ENCODE measurements at regions not wholly inside any gene's neighbourhood (a gene's known extent, or its start where the extent isn't known, plus 50 kb on each side); places are given as distances from the start of the nearest gene placed in this dataset.

DNA sequence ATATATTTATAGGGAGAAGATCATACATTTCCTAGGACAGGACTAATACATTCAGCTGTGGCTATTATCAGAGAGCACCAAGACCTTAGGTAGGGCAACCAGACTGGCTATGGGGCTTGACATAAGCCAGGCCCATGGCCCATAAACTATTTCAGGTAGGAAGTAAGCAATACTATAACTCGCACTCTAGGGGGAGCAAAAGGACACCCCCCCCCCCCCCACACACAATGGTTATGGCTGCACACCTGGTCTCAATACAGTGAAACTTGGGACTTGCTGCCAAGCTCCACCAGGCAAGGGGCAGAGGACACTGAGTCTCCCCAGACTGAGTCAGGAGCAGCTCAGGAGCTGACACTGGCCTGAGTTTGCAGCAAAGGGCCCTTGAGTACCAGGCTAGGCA lies 348.9 kb upstream of the ASIC2 start:
- Mint-ChIP-seq H3K27ac (no peak overlapping the region), H3K4me1 (peaks cover 8 to 9% of the 10 kb centered on the region in 2 donors), H3K4me3 (no peak overlapping the region), H3K27me3 (ENCODE audit: low read depth in 3 of 3) (peaks cover 2 to 16% (median 5%) of the 10 kb centered on the region in 3 donors), H3K9me3 (peaks cover 0 to 3% (median 0%) of the 10 kb centered on the region in 6 donors), H3K36me3 (no peaks in the 10 kb centered on the region)
- no peak for DNase-seq

GRCh38 chr17:33647956-33648355 lies 354.9 kb upstream of the ASIC2 start:
- DNase-seq = no peak
- Mint-ChIP-seq H3K27me3 (ENCODE audit: low read depth in 3 of 3) (peaks cover 2 to 9% (median 7%) of the 10 kb centered on the region in 3 donors), H3K27ac (no peak overlapping the region), H3K4me3 (no peak overlapping the region), H3K4me1 (no peaks in the 10 kb centered on the region), H3K36me3 (no peaks in the 10 kb centered on the region), H3K9me3 (no peaks in the 10 kb centered on the region)

GRCh38 chr17:33650304-33650703 lies 357.2 kb upstream of the ASIC2 start:
- no peaks in the 10 kb centered on the region for H3K36me3 Mint-ChIP-seq
- no peaks in the 10 kb centered on the region for H3K9me3 Mint-ChIP-seq
- H3K4me1 Mint-ChIP-seq = no peaks in the 10 kb centered on the region
- H3K27me3 Mint-ChIP-seq (ENCODE audit: low read depth in 3 of 3) = peaks cover 3 to 8% (median 4%) of the 10 kb centered on the region in 3 donors
- no peak overlapping the region for H3K4me3 Mint-ChIP-seq
- no peak for DNase-seq
- H3K27ac Mint-ChIP-seq = no peak overlapping the region

- no peak for DNase-seq
- Mint-ChIP-seq H3K4me1 (no peaks in the 10 kb centered on the region), H3K27me3 (ENCODE audit: low read depth in 3 of 3) (peaks cover 2 to 6% (median 4%) of the 10 kb centered on the region in 3 donors), H3K36me3 (no peaks in the 10 kb centered on the region), H3K4me3 (no peak overlapping the region), H3K9me3 (no peaks in the 10 kb centered on the region), H3K27ac (no peak overlapping the region)
Observed at GRCh38 chr17:33651686-33652085, 358.6 kb upstream of the ASIC2 start.

GRCh38 chr17:33652731-33653398 lies 359.8 kb upstream of the ASIC2 start:
- no peak for DNase-seq
- Mint-ChIP-seq H3K36me3 (no peaks in the 10 kb centered on the region), H3K9me3 (no peaks in the 10 kb centered on the region), H3K27me3 (ENCODE audit: low read depth in 3 of 3) (peaks cover 2 to 6% (median 4%) of the 10 kb centered on the region in 3 donors), H3K4me3 (no peak overlapping the region), H3K4me1 (no peaks in the 10 kb centered on the region), H3K27ac (no peak overlapping the region)

DNA sequence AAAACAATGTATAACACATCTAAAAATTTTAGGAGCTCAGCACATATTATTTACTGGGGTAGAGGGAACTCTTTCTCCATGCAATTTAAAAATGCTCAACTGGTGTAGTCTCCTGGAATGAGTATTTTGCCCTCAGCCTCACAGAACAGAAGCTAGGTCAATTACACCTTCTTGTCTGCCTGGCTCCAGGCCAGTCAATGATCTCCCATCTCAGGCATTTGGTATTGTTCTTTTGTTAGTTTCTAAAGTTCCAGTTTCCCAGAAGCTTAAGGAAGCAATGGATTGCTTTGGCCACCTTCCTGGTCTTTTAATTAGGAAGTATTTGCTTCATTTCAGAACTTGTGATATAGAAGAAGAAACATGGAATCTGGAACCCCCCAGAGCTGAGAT lies 360.3 kb upstream of the ASIC2 start:
- Mint-ChIP-seq H3K9me3 (no peaks in the 10 kb centered on the region), H3K4me1 (no peaks in the 10 kb centered on the region), H3K36me3 (no peaks in the 10 kb centered on the region), H3K4me3 (no peak overlapping the region), H3K27ac (no peak overlapping the region), H3K27me3 (ENCODE audit: low read depth in 3 of 3) (peaks cover 4 to 6% (median 6%) of the 10 kb centered on the region in 3 donors)
- no peak for DNase-seq

- no peak for DNase-seq
- Mint-ChIP-seq H3K4me1 (no peaks in the 10 kb centered on the region), H3K4me3 (no peak overlapping the region), H3K9me3 (peaks cover 0 to 1% (median 0%) of the 10 kb centered on the region in 6 donors), H3K27ac (no peak overlapping the region), H3K27me3 (ENCODE audit: low read depth in 3 of 3) (peaks cover 1 to 9% (median 5%) of the 10 kb centered on the region in 3 donors), H3K36me3 (no peaks in the 10 kb centered on the region)
Observed at GRCh38 chr17:33657181-33657580, 364.1 kb upstream of the ASIC2 start.

GRCh38 chr17:33661975-33662374 lies 368.9 kb upstream of the ASIC2 start:
- no peak overlapping the region for H3K27ac Mint-ChIP-seq
- H3K9me3 Mint-ChIP-seq = peaks cover 0 to 3% (median 0%) of the 10 kb centered on the region in 6 donors
- H3K27me3 Mint-ChIP-seq (ENCODE audit: low read depth in 3 of 3) = peaks cover 1 to 8% (median 7%) of the 10 kb centered on the region in 3 donors
- no peak overlapping the region for H3K4me3 Mint-ChIP-seq
- no peaks in the 10 kb centered on the region for H3K4me1 Mint-ChIP-seq
- DNase-seq = no peak
- H3K36me3 Mint-ChIP-seq = no peaks in the 10 kb centered on the region

DNA sequence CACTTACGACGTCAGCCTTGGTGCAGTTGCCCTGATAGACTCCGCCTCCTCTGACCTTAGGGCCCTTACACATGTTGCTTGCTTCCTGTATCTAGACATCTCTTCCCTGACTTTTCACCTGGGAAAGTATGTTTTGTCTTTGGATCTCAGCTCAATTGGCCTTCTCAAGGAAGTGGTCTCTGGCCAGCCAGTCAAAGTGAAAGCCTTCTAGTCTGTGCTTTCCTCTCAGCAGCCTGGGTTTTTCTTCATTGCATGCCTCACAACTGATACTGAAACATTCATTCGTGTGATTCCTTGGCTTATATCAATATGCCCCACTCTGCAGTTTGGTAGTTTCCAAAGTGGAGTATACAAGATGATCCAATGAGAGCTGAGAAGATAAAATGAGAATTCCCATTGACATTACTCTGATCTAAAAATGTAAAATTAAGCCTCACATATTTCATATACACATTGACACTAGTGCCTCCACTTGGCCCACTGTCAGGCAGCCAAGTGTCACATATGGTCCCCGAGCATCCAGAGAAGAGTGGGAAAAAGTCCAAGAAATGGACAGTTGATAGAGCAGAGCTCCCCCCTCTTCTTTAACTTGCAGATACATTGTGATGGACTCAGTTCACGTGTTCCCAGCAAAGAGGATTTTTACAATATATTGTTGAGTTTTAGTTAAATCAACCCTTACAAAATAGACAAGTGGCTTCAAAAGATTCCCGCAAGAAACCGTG lies 371.2 kb upstream of the ASIC2 start:
- Mint-ChIP-seq H3K27ac (no peak overlapping the region), H3K4me3 (no peak overlapping the region), H3K27me3 (ENCODE audit: low read depth in 3 of 3) (peaks cover 0 to 8% (median 3%) of the 10 kb centered on the region in 3 donors), H3K9me3 (peaks cover 0 to 3% (median 0%) of the 10 kb centered on the region in 6 donors), H3K4me1 (peaks cover 0 to 1% of the 10 kb centered on the region in 2 donors), H3K36me3 (no peaks in the 10 kb centered on the region)
- no peak for DNase-seq

DNA sequence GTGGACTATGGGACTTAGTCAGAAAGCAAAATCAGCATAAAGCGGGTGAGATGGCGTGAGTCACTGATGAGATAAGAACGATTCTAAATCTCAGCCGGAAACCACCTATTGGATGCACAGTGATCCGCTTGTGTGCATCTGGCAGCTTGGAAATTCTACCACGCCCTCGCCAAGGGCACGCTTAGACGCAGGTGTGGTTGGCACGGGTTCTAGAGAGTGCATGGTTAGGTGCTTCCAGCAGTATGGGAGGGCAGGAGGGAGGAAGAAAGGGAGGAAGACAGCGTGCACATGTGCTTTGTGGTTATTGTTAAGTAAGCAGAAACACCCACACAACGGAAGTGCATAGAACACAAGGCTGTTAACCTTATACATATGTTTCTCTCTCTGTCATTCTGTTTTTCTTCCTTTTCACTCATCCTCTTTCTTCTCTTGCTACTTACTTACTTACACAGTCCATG lies 374.0 kb upstream of the ASIC2 start:
- H3K4me3 Mint-ChIP-seq = peak overlapping the region in 1 of 5 donors; percentile 63

GRCh38 chr17:33667671-33668070 lies 374.6 kb upstream of the ASIC2 start:
- Mint-ChIP-seq H3K9me3 (peaks cover 0 to 4% (median 0%) of the 10 kb centered on the region in 6 donors), H3K27ac (no peak overlapping the region), H3K4me3 (no peak overlapping the region), H3K27me3 (ENCODE audit: low read depth in 3 of 3) (peaks cover 0 to 14% (median 2%) of the 10 kb centered on the region in 3 donors), H3K4me1 (peaks cover 0 to 1% of the 10 kb centered on the region in 2 donors), H3K36me3 (no peaks in the 10 kb centered on the region)
- no peak for DNase-seq

More for the DNA sequence above, 374.0 kb upstream of the ASIC2 start:
- Mint-ChIP-seq H3K4me1 (peaks cover 0 to 1% of the 10 kb centered on the region in 2 donors), H3K27ac (no peak overlapping the region), H3K27me3 (ENCODE audit: low read depth in 3 of 3) (peaks cover 0 to 14% (median 2%) of the 10 kb centered on the region in 3 donors), H3K36me3 (no peaks in the 10 kb centered on the region), H3K9me3 (peaks cover 0 to 4% (median 0%) of the 10 kb centered on the region in 6 donors)
- no peak for DNase-seq

GRCh38 chr17:33668516-33668915 lies 375.4 kb upstream of the ASIC2 start:
- H3K27me3 Mint-ChIP-seq (ENCODE audit: low read depth in 3 of 3) = peaks cover 2 to 10% (median 2%) of the 10 kb centered on the region in 3 donors
- DNase-seq = no peak
- no peak overlapping the region for H3K4me3 Mint-ChIP-seq
- H3K27ac Mint-ChIP-seq = no peak overlapping the region
- peaks cover 0 to 4% (median 0%) of the 10 kb centered on the region in 6 donors for H3K9me3 Mint-ChIP-seq
- H3K36me3 Mint-ChIP-seq = no peaks in the 10 kb centered on the region
- H3K4me1 Mint-ChIP-seq = peaks cover 0 to 1% of the 10 kb centered on the region in 2 donors

DNA sequence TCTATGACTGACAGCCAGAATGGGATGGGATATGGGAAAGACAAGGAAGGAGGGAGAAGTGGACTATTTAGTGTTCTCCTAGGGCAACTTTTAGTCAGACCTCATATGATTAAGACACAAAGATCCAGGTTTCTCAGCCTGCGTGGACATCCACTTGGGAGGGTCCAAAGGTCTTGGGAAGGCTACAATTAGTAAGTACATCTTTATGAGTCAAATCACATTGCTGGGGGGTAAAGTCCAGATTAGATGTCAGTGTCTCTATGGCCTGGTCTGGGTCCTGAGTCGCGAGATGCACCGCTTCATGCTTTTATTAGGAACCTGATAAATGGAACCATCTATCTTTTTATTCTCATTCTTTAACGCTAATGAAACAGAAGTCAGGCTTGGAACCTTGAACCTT lies 378.4 kb upstream of the ASIC2 start:
- peaks cover 0 to 3% (median 0%) of the 10 kb centered on the region in 6 donors for H3K9me3 Mint-ChIP-seq
- peaks cover 0 to 1% of the 10 kb centered on the region in 2 donors for H3K4me1 Mint-ChIP-seq
- H3K36me3 Mint-ChIP-seq = no peaks in the 10 kb centered on the region
- H3K27ac Mint-ChIP-seq = no peak overlapping the region
- peaks cover 2 to 7% (median 2%) of the 10 kb centered on the region in 3 donors for H3K27me3 Mint-ChIP-seq (ENCODE audit: low read depth in 3 of 3)
- H3K4me3 Mint-ChIP-seq = no peak overlapping the region
- DNase-seq = no peak

GRCh38 chr17:33674685-33675084 lies 381.6 kb upstream of the ASIC2 start:
- DNase-seq = peak in 1 of 3 donors; percentile 8
- H3K4me3 Mint-ChIP-seq = no peak overlapping the region
- H3K9me3 Mint-ChIP-seq = peaks cover 0 to 3% (median 0%) of the 10 kb centered on the region in 6 donors
- peaks cover 0 to 9% (median 2%) of the 10 kb centered on the region in 3 donors for H3K27me3 Mint-ChIP-seq (ENCODE audit: low read depth in 3 of 3)
- H3K27ac Mint-ChIP-seq = no peak overlapping the region
- H3K36me3 Mint-ChIP-seq = no peaks in the 10 kb centered on the region
- no peaks in the 10 kb centered on the region for H3K4me1 Mint-ChIP-seq

Data from immature natural killer cell (primary cell).